Activated gamma-delta T cell treated with anti-CD3 and anti-CD28 coated beads, Interleukin-2, amount 50 U/mL, for 16 hours (primary cell): ENCODE measurements at regions not wholly inside any gene's neighbourhood (a gene's known extent, or its start where the extent isn't known, plus 50 kb on each side); places are given as distances from the start of the nearest gene placed in this dataset.
"Not testable (repeated sequence)": the region's sequence is repeated elsewhere in the genome, so short reads cannot be mapped to it uniquely, and the experiment has no call there.

Experiments used
- DNase-seq: peaks from one replicate; pipeline ENCODE4 v3.0.0-alpha.2; 2020; ENCODE audit warnings: low read depth

GRCh38 chr11:11220786-11221185, 132.3 kb downstream of the CSNK2A3 start:
- DNase-seq, result no peak

GRCh38 chr11:11218629-11218986, 134.4 kb downstream of the CSNK2A3 start:
- DNase-seq, result no peak

GRCh38 chr11:11217929-11218628, 135.0 kb downstream of the CSNK2A3 start:
- no peak for DNase-seq

- no peak for DNase-seq
Measured at GRCh38 chr11:11217289-11217928, 135.6 kb downstream of the CSNK2A3 start.

- no peak for DNase-seq
Measured at GRCh38 chr11:11215944-11216343, 137.1 kb downstream of the CSNK2A3 start.

- DNase-seq, result no peak
Measured at GRCh38 chr11:11215058-11215815, 137.8 kb downstream of the CSNK2A3 start.

GRCh38 chr11:11213117-11213516, 139.9 kb downstream of the CSNK2A3 start:
- DNase-seq, result no peak

- DNase-seq, result no peak
Measured at GRCh38 chr11:11211888-11212287, 141.2 kb downstream of the CSNK2A3 start.

GRCh38 chr11:11211186-11211585, 141.9 kb downstream of the CSNK2A3 start:
- no peak for DNase-seq

- DNase-seq, result no peak
Measured at GRCh38 chr11:11210446-11210845, 142.6 kb downstream of the CSNK2A3 start.

- no peak for DNase-seq
Measured at GRCh38 chr11:11209967-11210366, 143.1 kb downstream of the CSNK2A3 start.

GRCh38 chr11:11208994-11209393, 144.1 kb downstream of the CSNK2A3 start:
- no peak for DNase-seq

GRCh38 chr11:11207428-11207827, 145.6 kb downstream of the CSNK2A3 start:
- no peak for DNase-seq

- DNase-seq, result no peak
Measured at GRCh38 chr11:11206484-11206883, 146.6 kb downstream of the CSNK2A3 start.

- no peak for DNase-seq
Measured at GRCh38 chr11:11202885-11203284, 150.2 kb downstream of the CSNK2A3 start.

- not testable (repeated sequence) for DNase-seq
Measured at GRCh38 chr11:11201302-11201701, 151.7 kb downstream of the CSNK2A3 start.

- DNase-seq, result no peak
Measured at GRCh38 chr11:11192541-11192940, 160.5 kb downstream of the CSNK2A3 start.

GRCh38 chr11:11189506-11189905, 163.5 kb downstream of the CSNK2A3 start:
- no peak for DNase-seq

GRCh38 chr11:11186249-11186648, 166.8 kb downstream of the CSNK2A3 start:
- DNase-seq, result no peak

GRCh38 chr11:11182261-11182660, 170.8 kb downstream of the CSNK2A3 start:
- DNase-seq, result no peak

- DNase-seq, result no peak
Measured at GRCh38 chr11:11178671-11179638, 174.1 kb downstream of the CSNK2A3 start.
